Right cardiac atrium (tissue), 5 donors: ENCODE measurements at regions not wholly inside any gene's neighbourhood (a gene's known extent, or its start where the extent isn't known, plus 50 kb on each side); places are given as distances from the start of the nearest gene placed in this dataset.

ENCODE experiments used
- ATAC-seq, 2 donors: fragments of 200-7000 bp; cut with Tn5 transposase; one replicate each; pipeline versions ENCODE4 v1.8.0 to v1.9.1; 2020; ENCODE audit warnings: moderate library complexity in 2 of 2, mild to moderate bottlenecking in 1 of 2
- DNase-seq, 3 donors: peaks; one replicate each; pipeline ENCODE4 v3.0.0-alpha.2; 2020
- H3K27ac ChIP-seq: one replicate; pipeline ENCODE4 v1.5.1; 2013; ENCODE audit warnings: mild to moderate bottlenecking, low read length, control low read depth, moderate library complexity
- H3K27me3 ChIP-seq: one replicate; pipeline ENCODE4 v1.6.1; 2013; ENCODE audit not compliant: control insufficient read depth, insufficient read depth
- H3K4me1 ChIP-seq: one replicate; pipeline ENCODE4 v1.6.1; 2013; ENCODE audit warnings: low read length; ENCODE audit not compliant: control insufficient read depth, insufficient read depth
- H3K4me3 ChIP-seq: one replicate; pipeline ENCODE4 v1.5.1; 2013; ENCODE audit warnings: low read length, control low read depth
- H3K9me3 ChIP-seq: one replicate; pipeline ENCODE4 v1.6.1; 2013; ENCODE audit warnings: low read length; ENCODE audit not compliant: control insufficient read depth
- WGBS: extraction: QIAGEN DNeasy Blood & Tissue Kit; methylation state at CpG from one replicate; pipeline ENCODE4 v1.1.7; 2013; 5-methylcytosine and 5-hydroxymethylcytosine counted together
- intact Hi-C, 4 donors: fragments of 100-400 bp; cut with DNase I; formaldehyde crosslinking; loops; one replicate each; pipeline versions ENCODE4 v1.11.0 to v1.14.0; 2022 to 2023
- donor health status: healthy with polysubstance abuse.
- donor health status: DM: no; HTN: yes; CAD: no.
- donor health status: DM: no; HTN: no; CAD: no.
- donor health status: DM: no; HTN: yes; CAD: no; lungs with severe emphysema.
- donor health status: DM: yes; HTN: yes; CAD: no.

- intact Hi-C loops, result no loop called here
- no peak for DNase-seq
- no peak for ATAC-seq
- no peaks in the 10 kb centered on the region for H3K27me3 ChIP-seq
- H3K4me1 ChIP-seq, result no peaks in the 10 kb centered on the region
- no peak overlapping the region for H3K4me3 ChIP-seq
- H3K9me3 ChIP-seq, result no peaks in the 10 kb centered on the region
- H3K27ac ChIP-seq, result no peak overlapping the region
These were observed 635.0 kb downstream of the DCDC2C start for GRCh38 chr2:4338345-4338744.

DNA sequence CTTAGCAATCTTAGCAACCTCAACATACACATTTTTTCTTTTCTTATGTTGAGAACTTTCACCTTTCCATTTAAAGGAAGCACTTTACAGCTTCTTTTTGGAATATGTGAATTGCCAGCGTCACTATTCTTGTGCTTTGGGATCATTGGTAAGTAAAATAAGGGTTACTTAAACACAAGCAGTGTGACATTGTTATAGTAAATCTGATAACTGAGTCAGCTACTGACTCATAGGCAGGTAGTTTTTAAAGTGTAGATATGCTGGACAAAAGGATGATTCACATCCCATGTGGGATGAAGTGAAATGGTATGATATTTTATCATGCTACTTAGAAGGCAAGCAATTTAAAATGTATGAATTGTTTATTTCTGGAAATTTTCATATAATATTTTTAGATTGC, 637.2 kb downstream of the DCDC2C start:
- no peak for ATAC-seq
- WGBS, result 62% methylated on average over 1 of the region's 1 CpG
- intact Hi-C loops, result no loop called here
- H3K9me3 ChIP-seq, result no peaks in the 10 kb centered on the region
- no peaks in the 10 kb centered on the region for H3K4me1 ChIP-seq
- DNase-seq, result no peak
- no peak overlapping the region for H3K27ac ChIP-seq
- H3K27me3 ChIP-seq, result no peaks in the 10 kb centered on the region
- H3K4me3 ChIP-seq, result no peak overlapping the region

GRCh38 chr2:4346628-4347027, 643.3 kb downstream of the DCDC2C start:
- Histone ChIP-seq H3K27me3 (no peaks in the 10 kb centered on the region), H3K4me3 (no peak overlapping the region), H3K27ac (no peak overlapping the region), H3K4me1 (no peaks in the 10 kb centered on the region), H3K9me3 (no peaks in the 10 kb centered on the region)
- no peak for DNase-seq
- WGBS, result 41% methylated on average over 1 of the region's 1 CpG
- ATAC-seq, result no peak
- intact Hi-C loops, result no loop called here

DNA sequence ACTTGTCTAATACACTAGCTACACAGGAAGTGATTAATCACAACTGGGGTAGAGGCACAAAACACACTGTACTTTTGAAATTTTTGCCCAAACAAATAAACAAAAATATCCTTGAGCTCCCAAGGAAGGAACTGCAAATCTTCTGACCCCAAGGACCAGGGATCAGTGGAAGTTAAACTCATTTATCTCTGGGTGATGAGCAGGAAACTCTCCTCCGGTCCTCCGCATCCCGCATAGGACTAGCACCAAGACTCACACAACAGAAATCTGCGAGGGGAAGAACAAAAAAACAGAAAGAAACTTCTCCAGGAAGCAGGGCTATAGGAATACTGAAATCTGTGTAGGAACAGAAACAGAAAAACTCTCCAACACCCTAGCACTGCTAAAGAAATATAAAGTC, 650.3 kb downstream of the DCDC2C start:
- DNase-seq (no peak), ATAC-seq (no peak)
- H3K27me3 ChIP-seq, result no peaks in the 10 kb centered on the region
- WGBS, result 71% methylated on average over 4 of the region's 4 CpGs
- H3K4me1 ChIP-seq, result no peaks in the 10 kb centered on the region
- intact Hi-C loops, result no loop called here
- H3K27ac ChIP-seq, result no peak overlapping the region
- H3K9me3 ChIP-seq, result no peaks in the 10 kb centered on the region
- no peak overlapping the region for H3K4me3 ChIP-seq

GRCh38 chr2:4354164-4354563, 650.8 kb downstream of the DCDC2C start:
- no peaks in the 10 kb centered on the region for H3K9me3 ChIP-seq
- no peak overlapping the region for H3K27ac ChIP-seq
- H3K4me3 ChIP-seq, result no peak overlapping the region
- no peak for DNase-seq
- intact Hi-C loops, result no loop called here
- no peaks in the 10 kb centered on the region for H3K27me3 ChIP-seq
- 47% methylated on average over 1 of the region's 1 CpG for WGBS
- ATAC-seq, result no peak
- no peaks in the 10 kb centered on the region for H3K4me1 ChIP-seq

GRCh38 chr2:4354678-4355077, 651.3 kb downstream of the DCDC2C start:
- WGBS, result 50% methylated on average over 10 of the region's 10 CpGs

GRCh38 chr2:4356109-4356508, 652.7 kb downstream of the DCDC2C start:
- Histone ChIP-seq H3K4me1 (no peaks in the 10 kb centered on the region), H3K27me3 (no peaks in the 10 kb centered on the region), H3K4me3 (no peak overlapping the region), H3K9me3 (no peaks in the 10 kb centered on the region), H3K27ac (no peak overlapping the region)
- no peak for ATAC-seq
- no peak for DNase-seq
- WGBS, result 85% methylated on average over 3 of the region's 3 CpGs
- intact Hi-C loops, result no loop called here

More at GRCh38 chr2:4354678-4355077, 651.3 kb downstream of the DCDC2C start:
- Histone ChIP-seq H3K9me3 (no peaks in the 10 kb centered on the region), H3K4me3 (no peak overlapping the region), H3K27ac (no peak overlapping the region), H3K27me3 (no peaks in the 10 kb centered on the region), H3K4me1 (no peaks in the 10 kb centered on the region)
- intact Hi-C loops, result no loop called here
- ATAC-seq (no peak), DNase-seq (no peak)

GRCh38 chr2:4356541-4356940, 653.2 kb downstream of the DCDC2C start:
- H3K9me3 ChIP-seq, result no peaks in the 10 kb centered on the region
- ATAC-seq (no peak), DNase-seq (no peak)
- H3K4me1 ChIP-seq, result no peaks in the 10 kb centered on the region
- no peak overlapping the region for H3K4me3 ChIP-seq
- no peak overlapping the region for H3K27ac ChIP-seq
- H3K27me3 ChIP-seq, result no peaks in the 10 kb centered on the region
- intact Hi-C loops, result no loop called here
- 78% methylated on average over 1 of the region's 1 CpG for WGBS

- H3K9me3 ChIP-seq, result no peaks in the 10 kb centered on the region
- intact Hi-C loops, result no loop called here
- no peaks in the 10 kb centered on the region for H3K4me1 ChIP-seq
These were observed 653.7 kb downstream of the DCDC2C start for GRCh38 chr2:4357121-4357520.

DNA sequence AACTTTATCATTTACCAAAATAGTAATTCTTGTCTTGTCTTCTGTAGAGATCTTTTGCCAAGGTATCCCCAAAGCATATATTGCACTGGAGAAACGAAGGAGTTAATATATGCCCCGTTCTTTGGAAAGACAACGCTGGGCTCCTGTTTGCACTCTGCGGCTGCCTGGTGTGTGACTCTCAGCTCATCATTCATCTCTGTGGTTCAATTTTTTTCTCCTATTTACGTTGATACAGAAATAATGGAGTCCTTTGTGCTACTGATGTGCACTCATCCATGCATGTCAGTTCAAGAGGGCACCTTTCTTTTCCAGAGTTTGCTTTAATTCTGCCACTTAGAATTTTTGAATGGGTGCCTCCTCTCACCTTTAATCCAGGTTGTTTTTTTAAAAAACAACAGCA, 655.5 kb downstream of the DCDC2C start:
- ATAC-seq, result no peak
- WGBS, result 84% methylated on average over 5 of the region's 5 CpGs
- intact Hi-C loops, result no loop called here
- Histone ChIP-seq H3K4me3 (no peak overlapping the region), H3K27ac (no peak overlapping the region), H3K4me1 (no peaks in the 10 kb centered on the region), H3K27me3 (no peaks in the 10 kb centered on the region), H3K9me3 (no peaks in the 10 kb centered on the region)
- no peak for DNase-seq

More at GRCh38 chr2:4357121-4357520, 653.7 kb downstream of the DCDC2C start:
- DNase-seq (no peak), ATAC-seq (no peak)
- Histone ChIP-seq H3K27ac (no peak overlapping the region), H3K27me3 (no peaks in the 10 kb centered on the region), H3K4me3 (no peak overlapping the region)
- WGBS, result 57% methylated on average over 8 of the region's 8 CpGs

DNA sequence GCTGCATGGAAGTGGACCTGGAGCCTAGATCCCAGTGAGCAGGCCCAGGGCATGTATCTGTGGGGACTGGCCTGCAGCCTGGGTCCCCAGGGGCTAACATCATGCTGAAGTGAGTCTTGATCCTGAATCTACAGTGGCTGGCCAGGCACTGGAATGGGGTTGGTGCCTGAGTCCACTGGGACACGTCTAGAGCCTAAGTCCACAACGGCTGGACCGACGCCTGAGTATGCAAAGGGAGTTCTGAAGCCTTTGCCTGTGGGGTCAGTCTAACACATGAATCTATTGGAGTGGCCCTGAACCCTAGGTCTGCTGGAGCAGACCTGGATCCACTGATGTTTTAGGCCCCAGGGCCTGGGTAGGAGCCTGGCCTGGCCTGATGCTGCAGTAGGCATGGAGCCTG, 665.5 kb downstream of the DCDC2C start:
- H3K27me3 ChIP-seq, result no peaks in the 10 kb centered on the region
- ATAC-seq (no peak), DNase-seq (no peak)
- H3K9me3 ChIP-seq, result peaks cover 2% of the 10 kb centered on the region
- no peak overlapping the region for H3K4me3 ChIP-seq
- H3K4me1 ChIP-seq, result no peaks in the 10 kb centered on the region
- intact Hi-C loops, result no loop called here
- 87% methylated on average over 4 of the region's 4 CpGs for WGBS
- H3K27ac ChIP-seq, result no peak overlapping the region

DNA sequence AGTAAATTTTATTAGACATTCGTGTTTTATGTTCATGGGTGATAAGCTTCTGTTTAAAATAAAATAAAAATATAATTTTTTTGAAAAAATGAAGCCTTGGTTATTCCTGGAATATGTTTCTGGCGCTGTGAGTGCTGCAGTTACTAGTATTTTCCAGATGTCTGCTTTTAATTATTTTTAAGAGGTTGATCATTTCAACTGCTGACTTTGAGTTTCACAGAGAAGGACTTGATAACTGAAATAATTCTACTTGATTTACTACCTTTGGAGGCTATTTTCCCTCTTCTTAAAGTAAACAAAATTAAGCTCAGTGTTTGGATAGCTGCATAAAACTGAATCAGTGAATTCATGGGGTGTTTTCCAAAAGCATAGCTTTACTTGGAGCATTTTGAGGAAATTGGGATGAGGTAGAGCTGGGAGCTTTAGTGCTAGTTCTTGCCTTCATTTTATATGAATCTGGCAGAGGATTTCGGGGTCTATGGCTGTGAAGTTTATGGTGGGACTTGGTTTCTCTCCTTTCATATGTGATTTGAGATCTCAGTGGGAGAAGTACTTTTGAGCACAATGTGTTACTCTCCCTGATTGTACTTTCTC, 666.5 kb downstream of the DCDC2C start:
- ATAC-seq, result no peak
- no peak overlapping the region for H3K4me3 ChIP-seq
- no peak for DNase-seq
- no peaks in the 10 kb centered on the region for H3K4me1 ChIP-seq
- no peaks in the 10 kb centered on the region for H3K27me3 ChIP-seq
- intact Hi-C loops, result no loop called here
- WGBS, result 48% methylated on average over 3 of the region's 3 CpGs
- peaks cover 2% of the 10 kb centered on the region for H3K9me3 ChIP-seq
- H3K27ac ChIP-seq, result no peak overlapping the region
